ENCODE measurements at regions not wholly inside any gene's neighbourhood (a gene's known extent, or its start where the extent isn't known, plus 50 kb on each side); places are given as distances from the start of the nearest gene placed in this dataset.
"Not testable (repeated sequence)": the region's sequence is repeated elsewhere in the genome, so short reads cannot be mapped to it uniquely, and the experiment has no call there.

DNA sequence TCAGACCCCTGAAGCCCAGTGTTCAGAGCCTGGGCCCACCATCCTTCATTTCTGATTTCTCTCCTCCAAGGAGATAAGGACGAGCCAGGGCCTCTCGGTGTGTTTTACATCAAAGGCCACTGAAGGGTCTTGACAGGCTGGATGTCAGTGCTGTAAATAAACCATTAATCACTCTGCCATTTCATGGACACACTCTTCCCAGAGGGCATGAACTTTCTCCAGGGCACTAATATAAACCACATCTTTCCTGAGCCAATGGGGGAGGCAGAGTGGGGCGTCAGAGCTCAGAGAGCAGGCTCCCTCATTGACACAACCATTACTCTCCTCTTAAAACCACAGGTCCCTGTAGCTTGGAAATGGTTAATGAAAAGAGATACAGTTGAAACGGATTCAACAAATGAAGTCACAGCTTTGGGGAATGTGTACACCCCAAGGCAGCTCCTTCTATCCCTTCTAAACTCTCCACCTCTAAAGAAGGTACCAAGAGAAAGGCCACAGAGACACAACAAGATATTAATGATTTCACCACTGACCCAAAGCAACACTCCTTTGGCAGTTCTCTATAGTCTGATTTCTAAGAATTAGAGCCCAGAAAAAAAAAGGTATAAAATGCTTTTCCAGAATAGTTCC, 200.6 kb downstream of the CHIC2 start:
- H3K9me3 Mint-ChIP-seq = no peaks in the 10 kb centered on the region

DNA sequence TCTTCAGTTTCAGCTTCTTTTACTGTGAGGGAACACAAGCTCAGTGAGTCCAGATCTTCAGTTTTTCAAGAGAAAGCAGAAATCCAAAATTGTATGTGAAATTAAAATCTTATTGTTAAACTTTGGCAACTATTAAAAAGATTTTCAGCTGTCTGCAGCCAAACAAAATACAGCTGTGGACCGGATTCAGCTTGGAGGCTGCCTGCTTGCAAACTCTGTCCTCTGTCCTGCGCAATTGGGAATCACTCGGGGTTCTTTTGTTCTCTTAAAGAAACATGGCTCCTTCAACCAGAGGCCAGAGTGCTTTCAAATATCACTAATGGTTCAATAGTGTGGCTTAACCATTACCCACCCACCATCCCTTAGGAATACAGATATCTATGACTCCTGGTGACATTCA, 201.2 kb downstream of the CHIC2 start:
- no peaks in the 10 kb centered on the region for H3K9me3 Mint-ChIP-seq

More for the DNA sequence above, 200.6 kb downstream of the CHIC2 start:
- no peaks in the 10 kb centered on the region for H3K27me3 Mint-ChIP-seq
- no peaks in the 10 kb centered on the region for H3K36me3 Mint-ChIP-seq
- H3K4me1 Mint-ChIP-seq = no peaks in the 10 kb centered on the region
- no peak overlapping the region for H3K4me3 Mint-ChIP-seq
- no peak overlapping the region for H3K27ac Mint-ChIP-seq

DNA sequence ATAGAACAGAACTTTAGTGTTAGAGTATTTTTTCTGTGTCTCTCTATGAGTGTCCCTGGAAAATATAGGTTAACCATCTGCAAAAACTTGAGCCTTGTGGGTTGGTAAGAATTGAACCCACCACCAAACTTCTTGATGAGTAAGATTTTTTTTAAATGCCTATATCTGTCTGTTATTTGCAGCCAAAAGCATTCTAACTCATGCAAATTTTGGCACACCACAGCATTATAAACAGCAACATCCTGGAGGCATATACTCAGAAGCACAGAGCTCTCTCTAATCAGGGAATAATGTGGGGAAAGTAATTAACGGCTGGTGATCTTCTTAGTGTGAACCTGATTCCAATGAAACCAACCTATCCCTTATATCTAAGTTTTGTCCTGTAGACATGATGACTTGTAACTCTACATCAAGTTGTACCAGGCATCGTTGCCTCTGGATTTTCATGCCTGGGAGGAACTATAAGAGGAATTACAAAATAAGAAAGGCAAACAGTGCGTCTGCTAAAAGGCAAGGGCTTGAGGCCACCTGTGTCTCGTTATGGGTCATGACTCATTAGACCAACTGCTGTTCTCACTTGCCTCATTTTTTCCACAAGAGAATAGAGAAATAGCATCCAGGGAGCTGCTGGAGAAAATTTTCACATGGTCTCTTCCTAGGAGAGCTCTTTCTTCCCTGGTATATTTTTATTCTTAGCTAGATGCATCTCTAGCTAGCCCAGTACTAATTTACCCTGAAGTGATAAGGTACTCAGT, 202.4 kb downstream of the CHIC2 start:
- H3K36me3 Mint-ChIP-seq = no peaks in the 10 kb centered on the region
- no peak overlapping the region for H3K27ac Mint-ChIP-seq
- no peaks in the 10 kb centered on the region for H3K4me1 Mint-ChIP-seq
- H3K9me3 Mint-ChIP-seq = no peaks in the 10 kb centered on the region
- no peak overlapping the region for H3K4me3 Mint-ChIP-seq
- no peaks in the 10 kb centered on the region for H3K27me3 Mint-ChIP-seq

More for the DNA sequence above, 201.2 kb downstream of the CHIC2 start:
- H3K4me1 Mint-ChIP-seq = no peaks in the 10 kb centered on the region
- H3K36me3 Mint-ChIP-seq = no peaks in the 10 kb centered on the region
- no peak overlapping the region for H3K4me3 Mint-ChIP-seq
- no peak overlapping the region for H3K27ac Mint-ChIP-seq
- no peaks in the 10 kb centered on the region for H3K27me3 Mint-ChIP-seq

DNA sequence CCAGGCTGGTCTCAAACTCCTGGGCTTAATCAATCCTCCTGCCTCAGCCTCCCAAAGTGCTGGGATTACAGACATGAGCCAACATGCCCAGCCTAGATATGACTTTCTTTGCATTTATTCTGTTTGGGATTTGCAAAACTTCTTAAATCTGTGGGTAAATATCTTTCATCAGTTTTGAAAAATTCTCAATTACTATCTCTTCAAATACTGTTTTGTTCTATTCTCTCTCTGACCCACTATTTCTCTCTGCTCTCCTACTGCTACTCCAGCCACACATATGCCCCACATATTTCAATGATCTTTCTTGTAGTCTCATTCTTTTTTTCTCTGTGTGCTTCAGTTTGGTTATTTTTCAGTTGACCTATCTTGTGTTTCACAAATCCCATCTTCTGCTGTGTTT, 205.1 kb downstream of the CHIC2 start:
- Mint-ChIP-seq H3K27me3 (no peaks in the 10 kb centered on the region), H3K4me3 (no peak overlapping the region), H3K4me1 (peaks cover 12 to 17% (median 14%) of the 10 kb centered on the region in 3 donors), H3K36me3 (no peaks in the 10 kb centered on the region), H3K9me3 (no peaks in the 10 kb centered on the region), H3K27ac (no peak overlapping the region)

DNA sequence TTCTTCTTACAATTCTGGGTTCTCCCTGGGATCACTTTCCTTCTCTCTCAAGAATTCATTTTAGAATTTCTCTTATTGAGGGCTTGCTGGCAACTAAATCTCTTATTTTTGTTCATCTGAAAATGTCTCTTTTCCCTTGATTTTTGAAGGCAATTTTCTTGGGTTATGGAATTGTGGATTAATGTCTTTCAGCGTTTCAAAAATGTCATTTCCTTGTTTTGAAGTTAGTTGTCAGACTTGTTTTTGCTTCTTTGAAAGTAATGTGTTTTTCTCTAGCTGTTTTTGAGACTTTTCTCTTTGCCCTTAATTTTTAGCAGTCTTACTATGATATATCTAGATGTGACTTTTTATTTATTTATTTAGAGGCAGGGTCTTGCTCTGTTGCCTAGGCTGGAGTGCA, 205.7 kb downstream of the CHIC2 start:
- Mint-ChIP-seq H3K27ac (no peak overlapping the region), H3K4me3 (no peak overlapping the region)

DNA sequence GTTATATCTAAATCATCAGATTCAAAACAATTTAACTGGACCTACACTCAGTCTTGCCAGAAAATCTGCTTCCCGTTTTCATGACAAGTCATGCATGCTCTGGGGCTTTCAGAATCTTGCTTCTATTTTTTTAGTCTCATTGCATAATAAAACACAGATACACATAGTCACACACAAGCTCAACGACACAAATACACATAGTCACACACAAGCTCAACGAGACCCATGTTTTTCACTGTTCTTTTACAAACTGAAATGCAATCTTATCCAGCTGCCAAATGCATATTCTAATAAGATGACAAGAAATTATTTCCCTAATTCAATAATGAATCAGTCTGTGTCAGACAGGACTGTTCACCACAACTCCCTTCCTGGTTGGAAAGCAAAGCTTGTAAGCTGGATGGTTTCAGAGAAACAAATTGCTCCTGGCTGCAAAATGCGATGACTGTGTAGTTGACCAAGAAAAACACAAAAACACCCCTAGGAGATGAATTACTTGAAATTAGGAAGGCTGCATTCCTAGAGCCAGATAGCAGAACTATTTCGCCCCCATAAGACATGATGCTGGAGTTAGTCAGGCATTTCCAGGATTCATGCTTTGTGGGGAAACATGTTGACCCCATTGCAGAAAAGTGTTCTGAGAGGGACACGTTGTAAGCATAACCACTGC, 208.7 kb downstream of the CHIC2 start:
- Mint-ChIP-seq H3K9me3 (no peaks in the 10 kb centered on the region), H3K27me3 (no peaks in the 10 kb centered on the region), H3K27ac (peak overlapping the region in 2 of 3 donors; percentile 75 to 76), H3K4me1 (peaks cover 13 to 17% (median 14%) of the 10 kb centered on the region in 3 donors), H3K36me3 (no peaks in the 10 kb centered on the region), H3K4me3 (peak overlapping the region in 2 of 4 donors; percentile 6 to 76)

More for the DNA sequence above, 205.7 kb downstream of the CHIC2 start:
- Mint-ChIP-seq H3K4me1 (peaks cover 12 to 17% (median 14%) of the 10 kb centered on the region in 3 donors), H3K9me3 (no peaks in the 10 kb centered on the region), H3K27me3 (no peaks in the 10 kb centered on the region), H3K36me3 (no peaks in the 10 kb centered on the region)

DNA sequence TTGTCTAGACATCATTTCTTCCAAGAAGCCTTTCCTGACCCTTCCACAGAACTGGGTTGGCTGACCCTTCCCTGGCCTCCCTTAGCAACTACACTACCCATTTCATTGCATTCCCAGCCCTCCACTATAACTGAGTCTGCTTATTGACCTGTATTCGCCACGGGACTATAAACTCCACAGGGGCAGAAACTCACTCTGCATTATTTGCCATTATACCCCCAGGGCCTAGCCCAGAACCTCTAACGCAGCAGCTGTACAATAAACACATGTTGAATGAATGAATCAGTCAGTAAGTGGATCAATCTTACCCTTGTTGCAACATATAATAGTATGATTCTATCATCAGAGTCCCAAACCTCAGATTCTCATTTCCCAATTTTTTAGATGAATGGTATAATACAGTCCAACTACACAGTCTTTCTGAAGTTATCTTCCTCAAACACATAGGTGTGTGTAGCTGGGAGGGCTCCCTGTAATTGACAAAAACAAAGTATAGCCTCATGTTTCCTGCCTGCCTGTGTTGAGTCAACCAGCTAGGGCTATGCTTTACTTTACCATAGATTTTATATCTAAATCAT, 209.3 kb downstream of the CHIC2 start:
- Mint-ChIP-seq H3K9me3 (no peaks in the 10 kb centered on the region), H3K27me3 (no peaks in the 10 kb centered on the region), H3K4me3 (peak overlapping the region in 2 of 4 donors; percentile 6 to 70), H3K36me3 (no peaks in the 10 kb centered on the region), H3K27ac (peak overlapping the region in 2 of 3 donors; percentile 75 to 76), H3K4me1 (peaks cover 13 to 17% (median 14%) of the 10 kb centered on the region in 3 donors)

DNA sequence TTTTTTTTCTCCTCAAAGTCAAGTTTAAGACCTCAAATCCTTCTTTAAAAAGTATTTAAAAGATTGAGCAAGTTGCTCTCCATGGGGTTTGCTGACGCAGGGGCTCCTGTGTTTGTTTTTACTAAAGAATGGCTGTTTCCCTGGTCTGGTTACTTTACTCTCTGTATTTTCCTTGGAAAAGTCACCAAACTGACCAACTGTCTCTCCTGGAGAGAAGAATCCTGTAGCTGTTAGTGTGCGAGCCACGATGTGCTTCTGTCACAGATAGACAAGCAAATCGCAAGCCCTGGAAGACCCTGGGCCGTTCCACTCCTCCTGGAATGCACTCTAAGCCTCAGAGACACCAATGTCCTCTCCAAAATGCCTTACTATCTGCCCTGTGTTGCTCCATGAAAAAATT, 212.1 kb downstream of the CHIC2 start:
- H3K4me3 Mint-ChIP-seq = no peak overlapping the region
- H3K27me3 Mint-ChIP-seq = no peaks in the 10 kb centered on the region
- H3K27ac Mint-ChIP-seq = no peak overlapping the region
- no peaks in the 10 kb centered on the region for H3K36me3 Mint-ChIP-seq
- H3K4me1 Mint-ChIP-seq = peaks cover 13 to 17% (median 14%) of the 10 kb centered on the region in 3 donors
- no peaks in the 10 kb centered on the region for H3K9me3 Mint-ChIP-seq

DNA sequence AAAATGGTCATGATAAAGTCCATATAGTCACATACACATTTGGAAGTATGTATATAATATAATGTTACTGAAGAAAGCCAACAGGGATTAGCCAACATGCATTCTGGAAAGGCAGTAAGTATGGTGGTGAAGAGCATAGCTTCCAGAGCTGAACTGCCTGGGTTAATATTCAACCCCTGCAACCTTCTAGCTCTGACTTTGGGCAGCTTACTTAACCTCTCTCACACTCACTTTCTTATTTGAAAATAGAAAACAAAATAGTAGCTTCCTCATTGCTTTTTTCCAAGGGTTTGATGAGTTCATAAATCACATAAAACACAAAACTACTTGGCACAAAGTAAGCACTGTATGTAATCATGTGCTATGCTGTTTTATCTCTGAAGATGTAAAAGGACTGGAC, 216.4 kb downstream of the CHIC2 start:
- Mint-ChIP-seq H3K4me1 (no peaks in the 10 kb centered on the region), H3K4me3 (no peak overlapping the region)

DNA sequence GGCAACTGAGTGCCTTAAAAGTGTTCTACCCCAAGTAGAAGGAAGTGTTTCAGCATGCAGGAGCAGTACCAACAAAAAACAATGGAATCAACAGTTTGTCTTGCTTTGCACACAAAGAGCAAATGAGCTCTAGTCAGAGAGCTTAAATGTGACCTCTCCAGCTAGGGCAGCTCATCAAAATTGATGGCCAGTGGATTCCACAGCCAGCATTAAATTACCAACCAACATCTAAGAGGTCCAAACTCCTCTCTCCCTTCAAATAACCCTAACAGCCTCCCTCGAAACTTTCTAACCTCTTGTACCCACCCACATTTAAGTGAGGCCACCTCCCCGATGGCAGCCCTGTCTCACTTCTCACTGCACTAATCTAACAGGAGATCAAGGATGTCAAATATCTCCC, 219.9 kb downstream of the CHIC2 start:
- H3K27ac Mint-ChIP-seq = no peak overlapping the region
- no peaks in the 10 kb centered on the region for H3K27me3 Mint-ChIP-seq

More for the DNA sequence above, 216.4 kb downstream of the CHIC2 start:
- Mint-ChIP-seq H3K9me3 (no peaks in the 10 kb centered on the region), H3K36me3 (no peaks in the 10 kb centered on the region), H3K27ac (no peak overlapping the region), H3K27me3 (no peaks in the 10 kb centered on the region)

DNA sequence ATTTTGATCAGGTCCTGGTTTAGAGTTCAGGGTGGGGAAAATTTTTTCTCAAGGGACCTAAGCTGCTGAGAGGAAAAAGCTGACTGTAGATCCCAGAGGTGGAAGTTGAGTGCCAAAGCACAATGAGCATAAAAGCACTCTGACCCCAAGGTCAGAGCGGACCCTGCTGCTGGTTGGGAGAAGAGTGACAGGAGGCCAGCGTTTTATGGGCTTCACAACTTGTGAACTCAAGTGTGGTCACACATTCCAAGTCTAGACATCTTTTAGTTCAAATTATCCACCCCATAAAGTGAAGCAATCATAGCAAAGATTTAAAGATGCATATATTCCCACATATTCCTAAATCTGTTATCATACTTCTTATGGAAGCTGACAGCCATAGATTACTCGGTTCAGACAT, 220.3 kb downstream of the CHIC2 start:
- H3K27ac Mint-ChIP-seq = no peak overlapping the region
- no peak overlapping the region for H3K4me3 Mint-ChIP-seq
- H3K9me3 Mint-ChIP-seq = no peaks in the 10 kb centered on the region
- H3K4me1 Mint-ChIP-seq = no peaks in the 10 kb centered on the region
- no peaks in the 10 kb centered on the region for H3K27me3 Mint-ChIP-seq
- peaks cover 4% of the 10 kb centered on the region for H3K36me3 Mint-ChIP-seq

More for the DNA sequence above, 219.9 kb downstream of the CHIC2 start:
- no peak overlapping the region for H3K4me3 Mint-ChIP-seq
- no peaks in the 10 kb centered on the region for H3K4me1 Mint-ChIP-seq
- H3K36me3 Mint-ChIP-seq = peaks cover 4% of the 10 kb centered on the region
- H3K9me3 Mint-ChIP-seq = no peaks in the 10 kb centered on the region

DNA sequence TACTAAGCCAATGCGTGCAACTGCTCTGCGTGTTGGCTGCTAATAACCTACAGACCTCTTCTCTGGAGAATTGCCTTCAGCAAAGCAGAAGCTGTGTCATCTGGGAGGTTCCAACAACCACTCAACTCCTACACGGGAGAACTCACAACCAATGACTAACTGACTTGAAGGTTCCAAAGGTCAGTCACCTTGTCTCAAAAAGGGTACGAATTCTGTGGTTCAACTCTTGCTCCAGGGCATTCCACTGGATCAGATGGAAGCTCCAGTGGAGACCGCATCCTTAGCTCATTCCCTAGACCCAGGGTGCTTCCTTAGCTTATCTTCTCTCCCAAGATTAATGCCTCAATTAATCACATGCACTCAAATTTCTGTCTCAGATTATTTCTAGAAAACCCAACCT, 222.7 kb downstream of the CHIC2 start:
- peaks cover 0 to 4% (median 0%) of the 10 kb centered on the region in 3 donors for H3K9me3 Mint-ChIP-seq
- H3K4me3 Mint-ChIP-seq = no peak overlapping the region
- H3K27me3 Mint-ChIP-seq = no peaks in the 10 kb centered on the region
- peaks cover 4% of the 10 kb centered on the region for H3K36me3 Mint-ChIP-seq
- no peaks in the 10 kb centered on the region for H3K4me1 Mint-ChIP-seq
- no peak overlapping the region for H3K27ac Mint-ChIP-seq

DNA sequence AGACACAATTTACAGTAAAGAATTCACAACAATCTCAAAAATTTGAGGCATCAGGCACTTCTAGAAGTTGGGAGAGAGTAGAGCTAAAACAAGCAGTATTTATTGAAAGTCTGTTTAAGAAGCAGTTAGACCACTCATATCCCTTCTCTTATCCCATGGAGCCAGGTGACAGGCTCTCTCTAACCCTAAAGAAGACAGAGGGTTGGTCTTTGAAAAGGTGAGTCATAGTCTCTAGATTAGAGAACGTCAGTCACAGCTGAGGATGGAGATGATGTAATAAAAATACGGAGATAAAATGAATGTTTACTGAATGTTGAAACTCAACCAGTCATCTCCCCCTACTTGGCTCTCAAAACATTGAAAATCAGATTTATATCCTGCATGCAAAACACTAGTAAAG, 223.8 kb downstream of the CHIC2 start:
- H3K4me3 Mint-ChIP-seq = no peak overlapping the region
- no peak overlapping the region for H3K27ac Mint-ChIP-seq
- H3K27me3 Mint-ChIP-seq = no peaks in the 10 kb centered on the region
- H3K36me3 Mint-ChIP-seq = peaks cover 4% of the 10 kb centered on the region
- no peaks in the 10 kb centered on the region for H3K4me1 Mint-ChIP-seq
- peaks cover 0 to 5% (median 0%) of the 10 kb centered on the region in 3 donors for H3K9me3 Mint-ChIP-seq

DNA sequence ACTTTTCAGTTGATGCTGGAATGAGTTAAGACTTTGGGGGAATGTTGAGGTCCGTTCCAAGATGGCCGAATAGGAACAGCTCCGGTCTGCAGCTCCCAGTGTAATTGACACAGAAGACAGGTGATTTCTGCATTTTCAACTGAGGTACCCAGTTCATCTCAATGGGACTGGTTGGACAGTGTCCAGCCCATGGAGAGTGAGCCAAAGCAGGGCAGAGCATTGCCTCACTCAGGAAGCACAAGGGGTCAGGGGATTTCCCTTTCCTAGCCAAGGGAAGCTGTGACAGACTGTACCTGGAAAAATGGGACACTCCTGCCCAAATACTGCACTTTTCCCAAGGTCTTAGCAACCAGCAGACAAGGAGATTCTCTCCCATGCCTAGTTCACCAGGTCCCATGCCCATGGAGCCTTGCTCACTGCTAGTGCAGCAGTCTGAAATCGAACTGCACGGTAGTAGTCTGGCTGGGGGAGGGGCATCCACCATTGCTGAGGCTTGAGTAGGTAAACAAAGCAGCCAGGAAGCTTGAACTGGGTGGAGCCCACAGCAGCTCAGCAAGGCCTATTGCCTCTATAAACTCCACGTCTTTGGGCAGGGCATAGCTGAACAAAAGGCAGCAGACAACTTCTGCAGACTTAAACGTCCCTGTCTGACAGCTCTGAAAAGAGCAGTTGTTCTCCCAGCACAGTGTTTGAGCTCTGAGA, 231.0 kb downstream of the CHIC2 start:
- not testable (repeated sequence) for H3K4me3 Mint-ChIP-seq, H3K4me1 Mint-ChIP-seq, H3K27ac Mint-ChIP-seq, H3K27me3 Mint-ChIP-seq, H3K36me3 Mint-ChIP-seq
- peaks cover 3 to 19% (median 7%) of the 10 kb centered on the region in 3 donors for H3K9me3 Mint-ChIP-seq

DNA sequence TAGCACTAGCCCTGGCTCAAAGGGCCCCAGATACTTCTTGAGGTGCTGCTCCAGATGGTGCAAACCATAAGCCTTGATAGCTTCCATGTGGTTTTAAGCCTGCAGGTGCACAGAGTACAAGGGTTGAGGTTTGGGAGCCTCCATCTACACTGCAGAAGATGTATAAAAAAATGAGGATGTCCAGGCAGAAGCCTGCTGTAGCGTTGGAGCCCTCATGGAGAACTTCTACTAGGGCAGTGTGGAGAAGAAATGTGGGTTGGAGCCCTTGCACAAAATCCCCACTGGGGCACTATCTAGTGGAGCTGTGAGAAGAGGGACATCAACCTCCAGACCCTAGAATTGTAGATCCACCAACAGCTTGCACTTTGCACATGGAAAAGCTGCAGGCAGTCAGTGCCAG, 231.9 kb downstream of the CHIC2 start:
- Mint-ChIP-seq H3K9me3 (peaks cover 3 to 20% (median 7%) of the 10 kb centered on the region in 3 donors), H3K4me1 (no peaks in the 10 kb centered on the region), H3K27ac (no peak overlapping the region), H3K27me3 (peaks cover 9% of the 10 kb centered on the region), H3K36me3 (peaks cover 3% of the 10 kb centered on the region), H3K4me3 (no peak overlapping the region)
